ENCODE measurements at regions not wholly inside any gene's neighbourhood (a gene's known extent, or its start where the extent isn't known, plus 50 kb on each side); places are given as distances from the start of the nearest gene placed in this dataset.

DNA sequence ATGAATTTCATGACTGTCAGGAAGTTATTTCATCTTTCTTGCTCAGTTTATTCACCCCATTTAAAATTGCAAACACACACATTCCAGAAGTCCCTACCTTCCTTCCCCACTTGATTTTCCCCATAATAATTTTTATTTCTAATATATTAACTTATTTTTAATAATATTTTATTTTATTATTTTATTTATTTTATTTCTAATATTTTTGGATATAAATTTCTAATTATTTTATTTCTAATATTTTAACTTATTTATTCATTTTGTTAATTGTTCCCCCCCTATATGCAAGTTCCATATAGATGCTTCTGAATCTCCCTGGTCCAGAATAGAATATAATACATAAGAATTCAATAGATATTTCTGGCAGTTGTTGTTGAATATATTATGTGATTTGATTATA lies 293.7 kb upstream of the CPEB2 start:
- no peak for DNase-seq (ENCODE audit: low spot score)

DNA sequence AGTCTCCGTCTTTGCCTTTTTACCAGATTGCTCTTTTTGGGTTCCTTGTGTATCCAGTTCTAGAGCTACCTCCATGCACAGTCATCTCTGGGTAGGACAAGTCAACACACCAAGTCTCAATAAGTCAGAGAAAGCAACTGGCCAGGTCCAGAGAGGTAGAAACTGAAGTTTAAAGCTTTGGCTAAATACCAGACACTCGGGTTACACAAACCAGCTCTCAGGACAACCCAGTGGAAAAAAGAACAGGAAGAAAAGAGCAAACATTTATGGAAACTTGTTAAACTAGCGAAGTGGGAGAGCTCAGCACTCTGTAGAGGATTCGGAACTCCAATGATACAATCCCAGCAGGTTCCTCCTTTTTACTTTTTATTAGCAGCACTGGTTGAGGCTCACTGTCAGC lies 291.0 kb upstream of the CPEB2 start:
- no peak for DNase-seq (ENCODE audit: low spot score)

DNA sequence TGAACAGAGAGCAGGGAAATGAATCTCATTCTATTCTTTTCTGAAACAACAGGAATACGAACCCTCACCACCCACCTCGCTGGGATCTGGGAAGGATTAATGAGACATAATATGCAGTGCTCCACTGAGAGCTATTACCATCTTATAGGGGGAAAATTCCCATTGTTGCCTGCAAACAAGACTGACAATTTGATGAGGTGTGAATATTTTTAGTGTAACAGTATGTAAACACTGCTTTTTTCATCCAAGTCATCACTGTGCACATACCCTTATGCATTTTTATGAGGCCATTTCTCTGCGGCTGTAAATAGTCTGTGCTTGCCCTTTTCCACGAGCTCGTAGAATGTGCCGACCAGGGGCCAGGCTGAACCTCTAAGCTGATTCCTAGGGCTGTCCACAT lies 285.6 kb upstream of the CPEB2 start:
- no peak for DNase-seq (ENCODE audit: low spot score)

DNA sequence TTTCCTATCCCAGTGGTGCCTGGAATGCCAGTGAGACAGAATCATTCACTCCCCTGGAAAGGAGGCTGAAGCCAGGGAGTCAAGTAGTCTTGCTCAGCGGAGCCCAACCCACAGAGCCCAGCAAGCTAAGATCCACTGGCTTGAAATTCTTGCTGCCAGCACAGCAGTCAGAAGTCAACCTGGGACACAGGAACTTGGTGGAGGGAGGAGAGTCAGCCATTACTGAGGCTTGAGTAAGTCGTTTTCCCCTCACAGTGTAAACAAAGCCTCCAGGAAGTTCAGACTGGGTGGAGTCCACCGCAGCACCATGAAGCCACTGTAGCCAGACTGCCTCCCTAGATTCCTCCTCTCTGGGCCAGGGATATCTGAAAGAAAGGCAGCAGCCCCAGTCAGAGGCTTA lies 283.2 kb upstream of the CPEB2 start:
- no peak for DNase-seq (ENCODE audit: low spot score)

DNA sequence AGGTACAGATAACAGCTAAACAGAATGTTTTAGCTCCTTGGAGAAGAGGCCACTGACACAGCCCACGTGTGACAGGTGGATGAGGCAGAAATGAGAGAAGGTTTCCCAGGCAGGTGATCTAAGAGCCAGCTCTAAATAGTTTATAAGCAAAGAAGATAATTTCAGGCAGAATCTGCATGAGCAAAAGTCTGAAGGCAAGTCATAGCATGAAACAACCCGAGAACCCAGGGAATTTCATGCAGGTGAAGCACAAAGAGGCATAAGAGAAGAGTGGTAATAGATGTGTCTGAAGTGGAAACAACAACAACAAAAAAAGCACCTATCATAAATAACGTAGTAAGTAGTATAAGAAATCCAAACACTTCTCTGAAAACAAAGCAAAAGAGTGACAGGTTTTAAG lies 275.8 kb upstream of the CPEB2 start:
- DNase-seq (ENCODE audit: low spot score): no peak

DNA sequence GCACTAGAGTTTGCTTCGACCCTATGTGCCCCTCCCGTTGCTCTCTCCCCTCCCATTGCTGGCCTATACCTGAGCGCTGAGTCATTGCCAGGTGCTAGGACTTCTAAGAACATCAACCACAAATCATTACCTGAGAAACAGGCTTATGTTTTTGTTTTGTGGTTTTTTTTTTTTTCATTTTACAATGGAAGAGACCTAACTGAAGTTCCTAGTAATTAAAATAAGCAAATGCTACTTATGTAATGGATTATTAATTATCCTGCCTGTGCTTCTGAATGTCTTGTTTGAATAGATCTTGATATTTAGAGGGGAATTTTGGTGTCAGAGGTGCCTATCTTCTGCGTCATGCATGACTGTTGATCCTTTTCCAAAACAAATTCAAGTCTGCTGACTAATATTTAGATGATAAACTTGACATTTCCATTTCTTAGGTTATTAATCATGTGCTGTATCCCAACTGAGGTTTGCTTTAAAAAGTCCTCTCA lies 275.4 kb upstream of the CPEB2 start:
- DNase-seq (ENCODE audit: low spot score): no peak

DNA sequence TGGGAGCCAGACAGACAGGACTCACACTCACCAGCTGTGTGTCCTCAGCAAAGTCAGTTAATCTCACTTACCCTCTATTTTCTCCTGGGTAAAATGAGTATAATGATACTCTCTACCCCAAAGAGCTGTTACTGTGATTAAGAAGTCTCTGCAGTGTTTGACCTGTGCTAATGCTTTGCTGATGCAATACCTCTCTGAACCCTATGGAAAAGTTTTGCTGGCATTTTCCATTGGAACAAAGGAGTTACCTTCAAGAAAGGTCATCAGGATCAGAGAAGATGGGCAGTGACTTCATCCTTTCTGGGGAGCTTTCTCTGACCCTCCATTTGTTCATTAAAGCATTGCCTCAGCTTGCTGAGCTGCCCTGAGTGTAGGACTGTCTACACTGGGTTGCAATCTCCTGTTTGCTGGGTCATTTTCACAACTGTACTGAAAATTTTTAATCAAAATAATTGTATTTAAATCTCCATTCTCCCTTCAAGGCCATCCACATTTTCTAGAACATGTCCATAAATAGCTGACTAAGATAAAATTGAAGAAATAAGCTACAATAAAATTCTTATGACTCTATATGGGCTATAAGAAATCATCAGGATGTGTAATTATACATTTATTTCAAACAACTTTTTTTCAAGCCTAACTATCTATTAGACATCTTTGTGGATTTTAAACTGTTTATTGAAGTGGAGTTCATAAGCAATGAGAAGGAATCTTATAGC lies 272.8 kb upstream of the CPEB2 start:
- DNase-seq (ENCODE audit: low spot score): no peak

DNA sequence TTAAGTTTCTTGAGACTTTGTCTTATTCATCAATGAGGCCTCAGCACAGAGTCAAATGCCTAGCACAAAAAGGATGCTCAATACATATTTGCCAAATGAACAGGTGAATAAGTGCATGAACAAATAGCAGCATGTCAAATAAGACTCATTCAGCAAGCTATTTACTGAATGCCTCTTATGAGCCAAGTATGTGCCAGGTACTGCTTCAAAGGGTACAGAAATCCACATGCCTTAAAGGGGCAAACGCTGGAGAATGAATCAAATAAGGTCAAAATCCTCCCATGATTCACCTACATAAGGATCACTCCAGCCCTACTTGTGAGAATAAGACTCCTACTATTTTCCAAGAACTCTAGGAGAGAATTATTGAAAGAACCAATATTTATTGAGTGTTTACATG lies 260.2 kb upstream of the CPEB2 start:
- no peak for DNase-seq (ENCODE audit: low spot score)

DNA sequence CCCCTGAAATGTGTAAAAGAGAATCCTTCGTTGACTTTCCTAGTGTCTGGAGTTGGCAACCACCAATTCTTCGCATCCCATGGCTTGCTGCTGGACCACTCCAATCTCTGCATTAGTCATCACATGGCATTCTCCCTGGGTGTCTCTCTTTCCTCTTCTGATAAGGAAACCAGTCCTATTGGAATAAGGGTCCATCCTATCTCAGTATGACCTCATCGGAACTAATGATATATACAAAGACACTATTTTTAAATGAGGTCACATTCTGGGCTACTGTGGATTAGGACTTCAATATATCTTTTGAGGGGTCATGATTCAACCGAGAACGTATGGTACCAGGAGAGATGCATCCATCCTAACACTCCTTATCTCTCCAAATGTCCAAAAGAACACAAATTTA lies 259.1 kb upstream of the CPEB2 start:
- no peak for DNase-seq (ENCODE audit: low spot score)

DNA sequence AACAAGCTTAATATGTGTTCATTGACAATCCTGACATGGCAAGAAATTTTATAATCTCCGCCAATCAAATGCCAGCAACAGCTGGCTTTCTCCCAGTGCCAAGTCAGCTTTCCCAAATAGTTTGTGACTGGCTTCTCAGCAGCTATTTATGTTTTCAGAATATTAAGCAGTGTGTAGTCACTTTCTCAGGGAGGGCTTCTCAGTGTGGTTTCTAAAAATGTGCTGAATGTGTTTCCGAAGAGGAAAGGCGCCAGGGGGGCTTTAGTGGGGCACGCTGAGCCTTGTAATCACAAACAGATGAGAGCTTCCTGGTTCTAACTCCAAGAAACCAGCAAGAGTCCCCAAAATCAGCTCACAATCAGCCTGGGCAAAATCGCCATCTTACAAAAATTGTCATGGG lies 258.7 kb upstream of the CPEB2 start:
- no peak for DNase-seq (ENCODE audit: low spot score)

DNA sequence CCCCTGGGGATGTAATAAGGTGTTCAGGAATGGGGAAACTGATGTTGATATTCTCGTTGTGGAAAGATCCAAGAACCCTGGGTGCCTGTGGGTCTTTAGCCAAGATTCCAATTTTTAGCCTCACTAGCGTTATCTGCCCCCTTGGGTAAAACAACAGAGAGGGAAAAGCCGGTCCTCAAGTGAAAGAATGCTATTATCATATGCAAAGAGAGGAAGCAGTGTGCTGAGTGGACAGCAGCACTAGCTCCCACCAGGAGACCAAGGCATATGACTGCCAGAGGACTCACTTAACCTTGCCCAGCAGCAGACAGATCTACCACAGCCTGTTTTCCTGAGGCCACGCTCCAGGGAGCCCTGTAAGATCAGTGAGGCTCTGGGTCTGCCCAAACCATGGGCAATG lies 257.9 kb upstream of the CPEB2 start:
- no peak for DNase-seq (ENCODE audit: low spot score)

DNA sequence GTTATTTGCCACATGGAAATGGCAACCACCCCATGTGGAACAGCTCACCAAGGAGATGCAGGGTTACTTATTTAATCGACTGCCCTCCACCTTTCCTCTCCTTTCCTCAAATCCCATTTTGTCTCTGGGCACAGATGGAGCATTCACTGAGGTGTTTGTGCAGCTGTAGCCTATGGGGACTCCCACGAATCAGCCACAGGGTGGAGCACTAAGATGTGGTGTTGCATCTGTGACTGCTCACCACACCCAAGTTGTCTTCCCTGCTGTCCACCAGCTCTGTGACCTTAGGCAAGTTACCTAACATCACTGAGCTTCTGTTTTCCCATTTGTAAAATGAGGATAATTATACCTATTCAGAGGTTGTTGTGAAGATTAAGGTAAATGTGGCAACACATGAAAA lies 252.4 kb upstream of the CPEB2 start:
- DNase-seq (ENCODE audit: low spot score): no peak

DNA sequence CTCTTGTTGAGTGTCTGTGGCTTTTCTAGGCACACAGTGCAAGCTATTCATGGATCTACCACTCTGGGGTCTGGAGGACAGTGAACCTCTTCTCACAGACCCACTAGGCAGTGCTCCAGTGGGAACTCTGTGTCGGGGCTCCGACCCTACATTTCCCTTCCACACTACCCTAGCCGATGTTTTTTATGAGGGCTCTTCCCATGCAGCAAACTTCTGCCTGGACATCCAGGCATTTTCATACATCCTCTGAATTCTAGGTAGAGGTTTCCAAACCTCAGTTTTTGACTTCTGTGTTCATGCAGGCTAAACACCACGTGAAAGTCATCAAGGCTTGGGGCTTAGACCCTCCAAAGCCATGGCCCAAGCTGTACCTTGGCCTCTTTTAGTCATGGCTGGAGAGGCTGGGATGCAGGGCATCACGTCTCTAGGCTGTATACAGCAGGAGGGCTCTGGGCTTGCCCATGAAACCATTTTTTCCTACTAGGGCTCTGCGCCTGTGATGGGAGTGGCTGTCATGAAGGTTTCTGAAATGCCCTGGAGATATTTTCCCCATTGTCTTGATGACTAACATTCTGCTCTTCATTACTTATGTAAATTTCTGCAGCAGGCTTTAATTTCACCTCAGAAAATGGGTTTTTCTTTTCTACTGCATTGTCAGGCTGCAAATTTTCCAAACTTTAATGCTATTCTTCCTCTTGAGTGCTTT lies 249.8 kb upstream of the CPEB2 start:
- DNase-seq (ENCODE audit: low spot score): no peak

DNA sequence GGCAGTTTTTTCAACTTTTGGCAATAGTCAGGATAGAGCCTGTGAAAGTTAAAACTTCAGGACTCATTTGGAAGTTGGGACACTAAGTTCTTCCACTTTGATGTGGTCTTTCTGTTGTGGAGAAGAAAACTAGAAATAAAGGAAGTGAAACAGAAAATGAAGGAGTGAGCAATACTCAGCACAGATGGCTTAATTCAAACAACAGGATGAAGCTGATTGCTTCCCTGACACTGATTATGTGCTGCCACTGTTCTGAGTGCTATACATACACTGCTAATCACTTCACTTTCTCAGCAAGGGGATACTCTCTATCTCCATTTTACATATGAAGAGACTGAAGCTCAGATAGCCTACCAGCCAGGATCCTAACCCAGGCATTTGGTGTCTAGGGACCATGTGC lies 235.1 kb upstream of the CPEB2 start:
- DNase-seq (ENCODE audit: low spot score): no peak

DNA sequence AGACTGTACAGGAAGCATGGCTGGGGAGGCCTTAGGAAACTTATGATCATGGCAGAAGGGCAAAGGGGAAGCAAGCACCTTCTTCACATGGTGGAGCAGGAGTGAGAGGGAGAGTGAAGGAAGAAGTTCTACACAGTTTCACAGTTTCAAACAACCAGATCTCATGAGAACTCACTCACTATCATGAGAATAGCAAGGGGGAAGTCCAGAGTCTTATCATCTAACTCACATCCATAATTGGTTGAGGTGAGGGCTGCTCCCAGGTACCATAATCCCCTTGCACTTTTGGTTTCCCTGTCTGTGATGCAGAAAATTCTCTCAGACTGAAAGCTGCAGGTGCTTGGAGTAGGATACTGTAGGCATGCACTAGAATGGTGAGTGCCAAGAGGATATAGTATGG lies 233.8 kb upstream of the CPEB2 start:
- no peak for DNase-seq (ENCODE audit: low spot score)

DNA sequence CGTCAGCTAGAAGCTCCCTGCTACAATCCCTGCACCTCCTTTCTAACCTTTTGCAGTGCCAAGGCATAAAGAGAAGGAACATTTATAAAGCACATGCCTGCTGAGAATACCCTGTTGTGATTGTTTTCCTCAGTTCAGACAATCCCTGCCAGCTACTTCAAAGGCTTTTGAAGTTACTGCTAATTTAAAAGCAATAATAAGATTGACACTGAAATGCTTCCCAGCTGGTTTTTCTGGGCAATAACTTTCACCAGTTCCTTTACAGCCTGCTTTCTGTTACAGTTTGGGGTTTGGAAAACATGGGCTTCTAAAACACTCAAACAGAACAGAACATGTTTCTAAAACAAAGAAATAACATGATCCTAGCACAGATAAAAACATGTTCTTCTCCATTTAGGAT lies 232.3 kb upstream of the CPEB2 start:
- DNase-seq (ENCODE audit: low spot score): no peak

DNA sequence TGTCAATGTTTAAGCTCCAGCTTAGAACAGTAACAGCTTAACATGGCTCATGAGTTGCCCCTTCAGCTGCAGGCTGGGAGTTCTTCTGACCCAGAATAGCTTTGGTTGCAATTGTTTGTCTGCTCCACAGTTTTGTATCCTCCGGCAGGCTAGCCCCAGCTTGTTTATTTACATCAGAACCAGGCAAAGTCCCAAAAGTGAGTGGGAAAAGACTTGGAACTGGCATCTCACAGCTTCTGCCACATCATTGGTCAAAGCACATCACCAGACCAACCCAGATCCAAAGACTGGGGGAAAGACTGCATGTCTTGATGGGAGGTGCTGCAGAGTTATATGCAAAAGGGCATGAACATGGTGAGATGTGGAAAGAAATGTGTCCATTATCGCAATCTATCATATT lies 231.2 kb upstream of the CPEB2 start:
- no peak for DNase-seq (ENCODE audit: low spot score)

DNA sequence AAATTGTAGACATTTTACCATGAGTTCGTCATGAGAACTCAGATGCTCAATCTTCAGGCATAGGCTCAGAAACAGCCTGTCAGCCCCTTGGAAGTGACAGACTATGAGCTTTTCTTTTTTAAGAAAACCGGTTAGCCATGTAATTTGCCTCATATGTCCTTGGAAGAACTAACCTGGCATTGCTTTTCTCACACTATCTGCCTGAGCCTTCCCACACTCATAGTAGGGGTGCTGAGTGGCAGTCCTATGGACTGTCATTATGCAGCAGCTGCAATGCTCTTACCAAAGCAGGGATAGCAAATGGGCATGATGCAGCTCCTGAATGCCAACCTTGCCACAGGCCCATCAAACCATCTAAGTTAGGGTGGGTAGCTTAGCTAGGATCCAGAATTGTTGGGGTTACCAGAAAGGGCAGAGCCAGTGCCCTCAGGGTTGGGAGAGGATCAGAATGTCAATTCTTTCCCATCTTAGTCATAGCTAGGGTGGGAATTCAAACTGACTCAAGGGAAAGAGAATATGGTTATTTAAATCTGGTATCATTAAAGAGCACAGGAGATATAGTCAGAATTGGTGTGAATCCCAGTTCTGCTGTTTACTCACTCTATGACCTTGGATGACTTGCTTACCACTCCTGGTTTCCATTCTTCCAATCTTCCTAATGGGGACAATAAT lies 230.6 kb upstream of the CPEB2 start:
- no peak for DNase-seq (ENCODE audit: low spot score)

DNA sequence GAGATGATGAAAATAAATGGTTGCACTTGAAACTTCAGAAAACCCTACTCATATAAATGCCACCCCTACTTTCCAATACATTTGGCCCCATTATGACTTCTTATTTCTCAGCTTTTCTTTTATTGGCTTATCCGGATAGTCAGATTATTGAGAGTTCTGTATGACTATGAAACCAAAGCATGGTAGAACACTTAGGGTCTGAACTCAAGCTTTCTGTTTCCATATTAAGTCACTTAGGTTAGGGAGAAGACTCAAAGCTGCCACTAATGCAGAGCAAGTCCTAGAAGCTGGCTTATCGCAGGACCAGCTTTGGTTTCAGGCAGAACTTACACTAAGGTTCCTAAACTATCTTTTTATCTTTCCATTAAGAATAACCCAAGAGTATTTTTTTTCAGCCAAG lies 229.9 kb upstream of the CPEB2 start:
- DNase-seq (ENCODE audit: low spot score): no peak

DNA sequence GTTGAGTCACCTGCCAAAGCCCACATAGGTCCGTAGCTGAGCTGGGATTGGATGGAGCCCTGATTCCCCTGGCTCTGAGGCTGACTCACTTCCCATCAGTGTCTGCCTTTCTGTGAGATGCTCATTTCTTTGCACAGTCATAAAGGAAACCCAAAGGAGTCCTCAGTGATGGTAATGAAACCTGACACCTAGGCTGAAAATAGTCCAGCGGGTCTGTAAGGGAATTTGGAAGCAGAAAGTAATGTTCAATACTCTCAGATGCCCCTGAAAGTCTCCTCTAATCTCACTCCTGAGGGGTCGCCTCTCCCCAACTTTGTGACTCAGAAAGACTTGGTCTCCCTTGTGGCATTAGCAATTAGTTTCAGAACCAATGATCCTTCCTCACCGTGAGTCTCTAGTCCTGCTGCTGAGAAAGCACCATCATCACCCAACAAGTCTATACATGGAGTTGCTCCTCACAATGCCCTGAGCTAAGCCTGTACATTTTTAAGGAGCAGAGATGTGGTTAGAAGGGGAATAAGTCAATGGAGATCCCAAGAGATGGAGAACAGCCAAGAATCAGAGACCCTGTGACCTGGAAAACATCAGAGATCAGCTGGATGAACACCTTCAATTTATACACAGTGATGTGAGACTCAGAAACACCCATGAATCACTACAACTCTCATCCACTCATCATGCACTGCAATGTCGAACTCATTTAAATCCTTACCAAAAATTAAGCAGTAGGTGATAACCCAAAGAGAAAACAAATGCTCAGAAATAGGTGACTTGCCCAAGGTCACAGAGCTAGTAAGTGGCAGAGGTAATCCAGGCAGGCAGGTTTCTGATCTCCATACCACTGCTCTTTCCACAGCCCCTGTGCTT lies 219.0 kb upstream of the CPEB2 start:
- DNase-seq (ENCODE audit: low spot score): no peak

DNA sequence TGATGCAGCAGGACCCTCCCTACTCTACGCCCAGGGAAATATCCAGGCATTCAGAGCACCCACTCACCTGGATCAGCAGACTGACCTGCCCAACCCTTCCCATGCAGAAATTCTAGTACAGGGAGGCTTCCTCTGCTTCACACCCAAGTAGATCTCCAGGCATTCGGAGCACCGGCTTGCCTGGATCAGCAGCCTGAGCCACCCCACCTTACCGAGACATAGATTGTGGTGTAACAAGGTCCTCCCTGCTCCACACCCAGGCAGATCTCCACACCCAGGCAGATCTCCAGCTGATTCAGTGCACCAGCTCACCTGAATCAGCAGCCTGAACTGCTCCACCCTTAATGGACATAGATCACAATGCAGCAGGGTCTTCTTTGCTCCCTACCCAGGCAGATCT lies 215.1 kb upstream of the CPEB2 start:
- no peak for DNase-seq (ENCODE audit: low spot score)

DNA sequence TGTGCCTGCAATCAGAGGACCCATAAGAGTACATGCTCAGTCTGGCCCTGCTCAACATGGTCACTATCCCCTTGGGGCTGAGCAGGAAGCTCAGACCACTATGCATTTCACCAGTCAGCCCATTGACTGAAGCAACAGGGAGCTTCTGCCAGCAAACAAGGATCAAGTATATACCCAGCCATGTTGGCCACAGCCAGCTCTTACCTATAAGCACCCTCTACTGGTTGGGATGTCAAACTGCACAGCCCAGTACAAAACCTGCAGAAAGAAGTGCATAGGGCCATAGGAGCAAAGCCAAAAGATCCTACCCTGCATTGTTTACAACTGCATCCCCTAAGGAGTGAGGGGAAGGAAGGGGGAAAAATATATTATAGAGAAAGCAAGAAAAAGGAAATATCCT lies 214.4 kb upstream of the CPEB2 start:
- no peak for DNase-seq (ENCODE audit: low spot score)

Measured in hematopoietic multipotent progenitor cell treated with erythropoietin and hydrocortisone succinate and interleukin-3 and kit ligand, for 17 days (in vitro differentiated cells).